GM18507 (cell line): ENCODE measurements at regions not wholly inside any gene's neighbourhood (a gene's known extent, or its start where the extent isn't known, plus 50 kb on each side); places are given as distances from the start of the nearest gene placed in this dataset.

Experiments used
- DNase-seq: peaks from one replicate; pipeline ENCODE4 v3.0.0; 2011; ENCODE audit warnings: low read depth; ENCODE audit not compliant: insufficient read length; ENCODE audit errors: extremely low spot score
- FAIRE-seq: peaks from 2 replicates; lab custom pipeline; 2011; peaks lifted over from hg19 to GRCh38; lab: Jason Lieb, UNC

DNA sequence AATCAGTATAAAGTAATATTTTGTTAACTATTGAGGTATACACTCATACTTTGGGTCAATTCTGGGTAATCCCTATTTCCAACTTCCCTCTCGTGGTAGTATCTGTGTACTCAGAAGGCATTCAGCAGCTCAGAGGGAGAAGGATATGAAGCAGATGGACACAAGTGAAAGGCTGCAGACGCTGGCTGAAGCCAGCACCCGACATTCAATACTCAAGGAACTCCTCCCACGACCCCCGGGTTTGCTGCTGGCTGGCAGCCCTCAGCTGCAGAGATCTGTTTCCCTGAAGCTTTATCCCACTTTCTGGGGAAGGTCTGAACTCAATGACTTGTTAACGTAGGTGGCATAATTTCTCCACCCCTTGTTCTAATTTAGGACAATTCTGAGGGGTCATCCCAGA, 847.3 kb upstream of the SOX11 start:
- DNase-seq: no peak
- FAIRE-seq: no peak

DNA sequence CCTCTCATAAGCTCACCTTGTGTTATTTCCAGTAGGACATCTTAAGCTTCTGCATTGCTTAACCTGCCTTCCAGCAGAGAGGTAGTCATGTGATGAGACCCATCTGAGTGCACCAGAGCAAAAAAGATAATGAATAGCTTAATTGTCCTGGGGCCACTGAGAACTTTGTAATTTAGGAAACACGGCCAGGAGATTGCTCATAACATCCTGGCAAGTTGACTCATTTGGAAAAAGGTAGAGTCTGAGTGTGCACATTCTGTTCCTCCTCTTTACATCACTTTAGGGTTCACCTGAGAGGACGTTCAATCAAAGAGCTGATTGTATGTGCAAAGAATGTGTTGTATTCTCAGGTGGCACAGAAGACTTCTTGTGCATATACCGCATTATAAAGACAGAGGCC, 830.2 kb upstream of the SOX11 start:
- FAIRE-seq (no peak), DNase-seq (no peak)

DNA sequence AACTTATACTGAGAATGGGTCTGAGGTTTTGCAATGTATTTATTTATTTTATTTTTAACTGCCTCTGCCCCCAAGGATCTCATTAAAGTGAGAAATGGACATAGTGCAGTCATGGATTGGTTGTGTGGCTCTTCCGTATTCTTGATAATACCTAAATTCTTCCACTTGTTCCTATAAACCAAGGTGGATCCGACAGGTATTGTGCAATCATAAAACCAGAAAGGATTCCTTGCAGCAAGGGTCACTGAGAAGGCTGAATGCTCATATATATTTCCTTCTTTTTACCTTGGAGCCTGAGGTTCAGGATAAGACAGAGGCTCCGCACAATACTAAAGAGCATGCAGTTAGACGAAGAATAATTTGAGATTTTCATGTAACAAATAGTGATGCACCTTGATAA, 826.0 kb upstream of the SOX11 start:
- no peak for FAIRE-seq

DNA sequence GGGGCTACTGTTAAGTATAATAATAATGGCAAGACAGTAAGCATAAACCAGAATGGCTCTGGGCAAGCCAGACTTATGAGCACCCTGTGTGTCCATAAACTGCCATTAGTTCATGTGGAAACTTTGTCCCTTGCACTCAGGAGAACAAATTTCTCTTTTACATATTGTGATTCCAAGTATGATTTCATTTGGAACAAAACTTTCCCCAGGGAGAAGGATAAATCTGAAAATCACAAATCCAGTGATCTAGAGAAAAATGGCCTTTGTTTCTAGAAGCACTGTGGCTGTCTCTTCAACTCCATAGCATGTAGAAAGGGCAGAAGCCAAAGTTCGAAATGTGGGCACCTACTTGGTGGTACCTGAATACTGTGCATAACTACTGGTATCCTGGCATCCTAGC, 823.7 kb upstream of the SOX11 start:
- no peak for FAIRE-seq
- DNase-seq: no peak

More for the DNA sequence above, 826.0 kb upstream of the SOX11 start:
- DNase-seq: no peak

DNA sequence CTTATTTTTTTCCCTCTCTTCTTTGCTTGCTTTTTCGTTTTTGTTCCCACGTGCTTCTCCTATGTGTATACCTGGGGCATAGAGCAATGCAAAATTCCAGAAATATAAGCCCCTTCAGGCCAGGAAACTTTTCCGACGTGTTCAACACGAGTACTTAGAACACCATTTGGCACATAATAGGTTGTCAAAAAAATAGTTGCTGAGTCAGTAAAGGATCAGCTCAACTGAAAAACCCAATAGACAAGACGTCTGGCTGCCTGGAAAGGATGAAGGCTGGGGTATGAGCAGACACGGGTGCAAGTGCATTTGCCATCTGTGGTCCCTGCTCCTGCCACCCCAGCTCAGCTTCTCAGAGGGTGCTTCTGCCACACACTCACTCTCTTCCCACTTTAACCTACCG, 823.0 kb upstream of the SOX11 start:
- no peak for DNase-seq
- FAIRE-seq: no peak

DNA sequence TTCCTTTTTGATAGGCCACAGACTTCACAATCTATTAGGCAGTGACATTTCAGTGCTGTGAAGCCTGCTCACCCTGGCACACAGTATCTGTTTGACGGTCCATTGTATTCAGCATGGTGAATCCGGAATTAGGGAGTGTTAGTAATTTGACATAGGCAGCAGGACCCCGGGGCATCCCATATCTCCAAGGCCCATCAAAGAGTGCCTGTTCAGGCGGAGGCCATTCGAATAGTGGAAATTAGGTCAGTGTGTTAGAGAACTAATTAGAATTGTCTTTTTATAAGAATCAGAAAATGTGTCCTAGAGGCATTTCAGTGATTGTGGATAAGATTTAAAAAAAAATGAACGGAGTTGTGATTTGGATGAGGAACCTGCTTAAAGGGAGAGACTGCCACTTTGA, 818.8 kb upstream of the SOX11 start:
- no peak for FAIRE-seq
- no peak for DNase-seq

DNA sequence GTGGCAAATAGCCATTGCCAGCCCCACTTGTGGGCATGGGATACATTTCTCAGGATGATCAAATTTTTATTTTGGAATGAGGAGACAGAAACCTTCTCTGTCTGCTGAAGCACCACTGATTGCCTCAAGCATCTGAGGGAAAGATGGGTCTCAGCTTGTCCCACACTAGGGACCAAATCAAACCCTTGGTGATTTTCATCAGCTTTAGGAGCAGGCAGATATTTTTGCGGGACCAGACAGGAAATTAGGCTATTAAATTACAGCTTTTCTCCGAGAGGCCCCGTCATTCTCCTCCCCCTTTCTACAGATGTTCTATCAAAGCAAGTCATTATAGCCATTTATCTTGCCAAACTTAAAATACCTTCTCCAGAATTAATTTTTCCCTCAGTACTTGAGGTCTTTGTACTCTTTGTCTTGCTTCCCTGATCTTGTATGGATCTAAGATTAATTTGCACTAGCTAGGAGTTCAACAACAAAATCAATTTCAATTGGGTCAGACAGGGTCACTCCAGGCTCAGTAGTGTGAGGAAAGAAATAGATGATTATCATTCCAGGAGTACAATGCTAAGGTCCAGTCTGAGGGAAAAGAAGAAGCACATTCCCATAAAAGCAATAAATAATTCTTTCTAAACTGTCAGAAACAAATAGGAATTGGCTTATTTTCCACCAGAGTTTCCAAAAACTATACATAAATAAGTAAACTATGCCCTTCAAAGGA, 818.1 kb upstream of the SOX11 start:
- DNase-seq (no peak), FAIRE-seq (no peak)

DNA sequence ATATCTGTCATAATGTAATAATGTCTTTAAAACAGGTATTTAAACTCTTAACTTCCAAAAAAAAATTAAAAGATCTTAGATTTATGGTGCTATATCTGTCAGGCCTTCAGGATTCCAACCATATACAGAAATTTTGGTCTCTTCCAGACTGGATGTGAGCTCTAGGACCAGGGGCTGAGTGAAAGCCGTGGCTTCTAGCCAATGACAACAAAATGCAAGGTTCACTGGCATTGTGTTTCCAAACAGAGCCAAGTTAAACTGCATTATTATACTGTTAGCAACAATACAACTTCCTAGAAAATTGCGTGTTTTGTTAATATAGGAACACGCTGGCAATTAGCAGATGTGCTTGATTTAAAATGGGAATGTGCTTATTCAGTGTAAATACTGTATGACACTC, 809.8 kb upstream of the SOX11 start:
- DNase-seq (no peak), FAIRE-seq (no peak)

DNA sequence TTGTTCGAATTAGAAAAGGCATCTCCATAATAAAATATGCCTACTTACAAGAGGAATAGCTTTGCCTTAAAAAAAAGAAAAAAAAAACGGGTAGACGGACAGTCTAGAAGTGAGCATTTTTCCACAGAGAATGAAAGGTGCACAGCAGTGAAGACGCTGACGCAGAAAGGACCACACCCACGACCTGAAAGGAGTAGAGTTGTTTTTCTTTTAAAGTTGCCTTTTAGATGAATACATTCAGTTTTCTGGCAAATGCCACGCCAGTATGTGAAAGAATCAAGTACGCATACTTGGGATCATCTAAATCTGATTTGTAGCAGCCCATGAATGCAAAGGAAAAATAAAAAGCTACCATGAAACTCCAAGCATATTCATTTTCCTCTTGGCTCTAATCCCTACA, 809.2 kb upstream of the SOX11 start:
- no peak for FAIRE-seq
- DNase-seq: no peak

DNA sequence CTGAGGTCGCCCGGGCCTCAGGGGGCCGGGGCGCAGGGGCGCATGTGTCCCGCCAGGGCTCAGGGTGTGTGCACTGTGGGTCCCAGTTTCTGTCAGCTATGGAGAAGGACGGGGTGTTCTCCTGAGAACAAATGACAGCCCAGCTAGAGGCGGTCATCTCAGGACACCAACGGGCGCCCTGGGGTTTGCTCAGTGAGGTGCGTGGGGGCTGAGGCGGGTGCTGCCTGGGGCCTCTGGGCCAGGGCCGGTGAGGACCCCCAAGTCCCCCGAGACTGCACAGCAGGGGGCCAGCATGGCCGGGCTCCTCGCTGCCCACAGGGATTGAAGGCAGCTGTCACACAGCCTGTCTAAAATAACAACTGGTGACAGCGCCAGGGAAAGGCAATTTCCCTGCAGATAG, 808.8 kb upstream of the SOX11 start:
- no peak for FAIRE-seq
- no peak for DNase-seq

DNA sequence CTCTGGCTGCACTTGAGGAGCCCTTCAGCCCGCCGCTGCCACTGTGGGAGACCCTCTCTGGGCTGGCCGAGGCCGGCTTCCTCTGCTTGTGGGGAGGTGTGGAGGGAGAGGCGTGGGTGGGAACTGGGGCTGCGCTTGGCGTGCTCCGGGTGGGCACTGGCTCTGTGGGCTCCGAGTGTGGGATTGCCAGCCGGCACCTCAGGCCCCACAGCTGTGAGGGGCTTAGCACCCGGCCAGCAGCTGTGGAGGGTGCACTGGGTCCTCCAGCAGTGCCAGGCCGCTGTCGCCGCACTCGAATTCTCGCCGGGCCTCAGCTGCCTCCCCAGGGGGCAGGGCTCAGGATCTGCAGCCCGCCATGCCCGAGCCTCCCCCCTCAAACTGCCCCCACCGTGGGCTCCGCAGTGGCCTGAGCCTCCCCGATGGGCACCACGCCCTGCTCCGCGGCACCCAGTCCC, 808.0 kb upstream of the SOX11 start:
- no peak for DNase-seq
- no peak for FAIRE-seq

DNA sequence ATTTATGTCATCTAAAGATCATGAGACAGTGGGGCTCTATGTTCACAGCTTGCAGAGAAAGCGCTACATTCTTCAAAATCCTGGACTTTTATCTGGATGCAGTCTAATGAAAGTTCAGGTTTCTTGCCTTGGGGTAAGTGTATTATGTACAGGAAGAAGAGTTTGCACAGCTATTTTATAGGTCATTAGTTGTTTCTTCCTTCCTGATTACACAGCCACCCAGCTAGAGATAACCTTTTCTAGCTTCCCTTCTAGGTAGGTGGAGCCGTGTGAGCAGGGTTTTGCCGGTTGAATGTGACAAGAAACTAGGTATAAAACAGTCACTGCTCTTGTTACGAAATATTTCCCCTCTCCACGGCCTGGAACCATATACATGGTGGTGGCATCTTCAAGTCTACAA, 800.8 kb upstream of the SOX11 start:
- DNase-seq: no peak
- no peak for FAIRE-seq

DNA sequence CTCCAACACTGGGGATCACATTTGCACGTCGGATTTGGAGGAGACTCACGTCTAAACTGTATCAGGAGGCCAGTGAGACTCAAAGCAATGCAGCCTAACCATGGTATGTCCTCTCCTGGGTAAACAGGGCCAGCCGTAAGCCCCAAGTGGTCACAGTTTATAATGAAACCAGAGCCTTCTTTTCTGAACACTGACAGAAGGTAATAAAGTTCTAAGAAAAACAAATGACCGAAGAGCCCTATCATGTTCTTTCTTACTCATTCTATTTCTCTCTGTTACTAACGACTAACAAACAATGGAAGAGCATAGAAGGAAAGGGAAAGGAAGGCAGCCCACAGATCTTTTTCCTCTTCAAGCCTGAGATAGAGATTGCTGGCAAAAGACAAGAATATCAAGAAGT, 796.8 kb upstream of the SOX11 start:
- FAIRE-seq: no peak
- no peak for DNase-seq

DNA sequence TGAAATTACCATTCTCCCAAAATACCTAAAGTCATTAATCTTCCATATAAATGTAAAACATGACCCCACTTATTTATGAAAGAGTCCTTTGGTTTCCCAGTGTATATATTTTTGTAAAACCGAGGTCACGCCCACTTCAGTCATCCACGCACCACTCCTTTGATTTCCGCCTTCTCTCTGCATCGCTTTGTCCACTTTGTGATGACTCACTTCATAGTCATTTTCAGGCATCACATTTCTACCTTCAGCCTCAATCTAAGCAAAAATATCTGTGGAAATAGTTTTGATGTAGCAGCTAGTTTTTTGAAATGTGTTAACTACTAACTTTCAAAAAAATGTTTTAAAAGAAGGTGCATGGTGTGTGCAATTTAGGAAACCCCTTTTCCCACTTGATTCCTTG, 793.5 kb upstream of the SOX11 start:
- DNase-seq (no peak), FAIRE-seq (no peak)

DNA sequence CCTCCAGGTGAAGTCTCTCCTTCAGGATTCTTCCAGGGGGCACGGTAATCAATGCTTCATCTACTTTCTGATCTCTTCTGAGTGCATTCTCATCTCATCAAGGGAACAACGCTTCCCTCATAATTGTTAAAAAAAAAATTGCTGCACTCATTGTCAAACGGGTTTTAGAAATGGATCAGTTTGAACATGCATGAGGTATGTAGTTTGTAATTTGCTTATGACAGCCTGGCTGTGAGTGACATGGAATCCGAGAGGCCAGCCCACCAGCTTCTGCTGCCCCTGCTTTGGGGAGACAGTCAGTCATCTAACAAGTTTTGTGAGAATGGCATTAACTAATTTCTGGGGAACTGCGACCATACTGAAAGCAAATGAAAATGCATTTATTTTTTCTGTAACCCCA, 791.9 kb upstream of the SOX11 start:
- DNase-seq: no peak

DNA sequence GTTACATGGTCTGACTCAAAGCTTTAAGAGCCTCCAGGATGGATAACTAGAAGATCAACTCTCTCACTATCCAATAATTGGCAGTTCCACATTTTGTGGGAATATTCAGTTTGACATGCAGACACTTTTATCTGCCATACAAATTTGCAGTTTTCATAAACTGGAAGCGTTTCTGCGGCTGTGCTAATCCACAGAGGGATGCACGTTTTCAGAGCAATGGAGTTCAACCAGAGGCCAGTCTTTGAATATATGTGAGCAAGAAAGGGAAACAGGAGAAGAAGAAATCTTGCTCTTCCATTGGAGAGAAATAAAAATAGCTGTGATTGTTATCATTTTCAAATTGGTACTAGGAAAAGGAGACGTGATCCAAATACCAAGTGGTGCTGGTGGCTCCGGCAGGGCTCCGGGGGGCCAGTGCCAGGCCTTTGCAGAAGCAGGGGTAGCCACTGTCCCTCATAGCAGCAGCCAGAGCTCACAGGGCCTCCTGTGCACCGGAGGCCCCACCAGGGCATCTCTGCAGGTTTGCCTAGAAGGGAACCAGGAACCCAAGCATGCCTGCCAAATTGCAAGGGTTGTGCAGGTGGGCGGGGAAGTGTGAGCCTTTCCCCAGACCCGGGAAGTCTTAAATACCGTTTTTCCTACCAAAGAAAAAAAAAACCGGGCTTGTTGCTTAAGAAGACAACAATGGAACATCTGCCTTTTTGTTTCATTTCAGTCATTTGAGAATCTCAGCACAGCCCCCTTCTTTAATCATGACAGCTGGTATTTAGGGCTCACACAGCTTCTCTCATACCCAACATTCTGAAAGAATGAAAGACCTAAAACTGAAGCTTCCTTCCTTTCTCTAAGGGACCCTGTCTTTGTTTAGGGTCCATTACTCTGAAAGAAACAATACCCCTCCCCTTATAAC, 791.1 kb upstream of the SOX11 start:
- no peak for DNase-seq
- FAIRE-seq: no peak

More for the DNA sequence above, 791.9 kb upstream of the SOX11 start:
- no peak for FAIRE-seq

DNA sequence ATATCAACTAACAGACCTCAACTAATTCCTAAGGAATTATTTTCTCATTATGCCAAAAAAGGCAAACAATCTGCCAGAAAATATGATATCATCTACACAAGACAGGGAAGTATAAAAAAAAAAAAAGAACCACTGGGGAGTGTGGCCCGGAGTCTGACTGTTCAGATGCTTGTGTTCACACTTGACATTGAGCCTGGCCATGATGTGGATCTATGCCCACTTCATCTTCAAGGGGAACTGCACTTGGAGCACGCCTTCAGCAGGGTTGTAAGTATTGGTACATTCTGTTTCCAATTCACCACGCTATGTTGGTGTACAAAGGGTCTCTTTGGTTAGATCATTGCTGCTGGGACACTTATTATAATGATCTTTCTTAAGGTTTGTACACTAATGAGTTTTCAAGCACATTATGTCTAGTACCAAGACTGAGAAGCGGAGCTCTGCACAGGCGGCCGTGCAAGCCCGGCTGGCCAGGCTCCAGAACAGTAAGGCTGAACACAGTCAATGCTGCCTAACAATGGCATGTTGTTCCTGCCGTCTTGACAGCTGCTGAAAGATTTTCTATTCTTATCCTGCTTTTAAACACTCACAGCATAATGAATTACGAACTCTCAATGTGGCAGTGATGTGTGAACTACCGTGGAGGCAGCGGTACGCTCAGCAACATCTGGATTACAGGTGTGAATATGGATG, 788.4 kb upstream of the SOX11 start:
- FAIRE-seq (no peak), DNase-seq (no peak)

DNA sequence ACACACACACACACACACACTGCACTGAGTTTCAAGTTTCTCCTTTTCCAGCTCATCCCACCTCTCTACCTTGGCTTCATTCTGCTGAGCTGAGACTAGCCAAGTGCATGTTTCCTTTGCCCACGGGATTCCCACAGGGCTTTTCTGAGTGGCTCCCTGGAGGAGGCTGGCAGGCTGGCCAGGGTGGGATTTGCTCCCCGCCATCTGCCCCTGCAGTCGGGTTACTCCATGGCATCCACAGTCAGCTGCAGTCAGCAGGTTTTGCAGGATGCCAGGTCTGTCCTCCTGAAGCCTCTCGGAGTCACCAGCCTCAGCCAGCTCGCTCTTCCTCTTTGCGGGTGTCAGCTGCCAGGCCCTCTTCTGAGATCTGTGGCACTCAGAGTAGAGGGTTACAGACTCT, 783.7 kb upstream of the SOX11 start:
- no peak for DNase-seq
- no peak for FAIRE-seq

DNA sequence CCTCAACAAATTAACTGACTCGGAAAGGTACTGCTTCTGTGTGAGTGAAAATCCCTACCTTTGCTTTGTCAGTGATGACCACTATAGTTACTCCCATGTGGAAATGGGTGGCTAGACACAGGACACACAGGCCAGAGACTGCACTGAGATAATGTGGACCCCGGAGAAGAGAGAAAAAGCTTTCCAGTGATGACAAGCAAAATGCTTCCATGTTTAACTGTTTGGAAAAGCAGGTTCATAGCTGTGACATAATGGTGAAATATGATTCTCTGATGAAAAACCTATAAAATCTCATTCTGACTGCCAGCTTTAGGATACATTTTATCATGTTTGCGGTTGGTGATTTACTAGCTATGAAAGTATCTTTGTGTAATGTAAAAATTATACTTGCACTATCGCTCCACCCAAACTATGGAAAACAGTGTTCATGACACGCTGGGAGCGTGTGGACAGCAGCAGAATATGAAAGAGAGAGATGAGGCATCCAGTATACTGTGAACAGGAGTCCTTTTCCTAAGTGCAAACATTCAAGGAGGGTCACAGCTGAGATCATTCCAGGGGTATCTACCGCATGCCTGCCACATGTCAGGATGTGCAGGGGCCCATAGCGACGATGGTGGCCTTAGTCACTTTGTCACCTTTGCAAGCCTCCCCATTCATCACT, 782.7 kb upstream of the SOX11 start:
- FAIRE-seq: no peak
- DNase-seq: no peak

DNA sequence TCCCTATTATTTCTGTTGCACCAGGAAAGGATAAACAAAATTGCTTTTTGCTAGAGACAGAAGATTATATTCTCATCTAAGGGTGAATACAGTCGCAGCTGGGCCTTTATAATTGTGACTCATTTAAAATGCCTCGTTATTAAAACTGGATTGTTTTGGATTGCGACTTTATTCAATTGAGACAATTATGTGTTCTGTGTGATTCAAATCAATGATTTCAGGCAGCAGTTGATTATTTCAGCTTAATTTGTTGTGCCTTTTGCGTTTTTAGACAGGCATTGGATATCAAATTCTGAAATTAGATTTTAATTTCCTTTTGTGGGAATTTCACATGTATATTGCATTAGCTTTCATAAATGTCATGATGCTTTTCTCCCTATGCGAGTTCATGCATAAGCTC, 778.1 kb upstream of the SOX11 start:
- no peak for DNase-seq
- no peak for FAIRE-seq
